ENCODE measurements at regions not wholly inside any gene's neighbourhood (a gene's known extent, or its start where the extent isn't known, plus 50 kb on each side); places are given as distances from the start of the nearest gene placed in this dataset.

- H3K18ac ChIP-seq (ENCODE audit: insufficient read length, low read depth, low read length): no peak overlapping the region
- H2AFZ ChIP-seq (ENCODE audit: low read length): no peak overlapping the region
- Mint-ChIP-seq H3K27me3 (ENCODE audit: low read depth) (no peaks in the 10 kb centered on the region), H3K27ac (no peak overlapping the region), H3K4me3 (no peak overlapping the region), H3K4me1 (no peaks in the 10 kb centered on the region), H3K36me3 (ENCODE audit: insufficient read depth in 1 of 3, low read depth in 3 of 3) (no peaks in the 10 kb centered on the region), H3K9me3 (peaks cover 5 to 10% of the 10 kb centered on the region in 2 experiments; a peak in 3 of 5 replicates)
- H4K8ac ChIP-seq (replicated peaks; ENCODE audit: insufficient read length, low read depth, low read length): no peak overlapping the region
- no peaks in the 10 kb centered on the region for H3K23me2 ChIP-seq (ENCODE audit: insufficient read length, low read depth, low read length, poor library complexity, severe bottlenecking)
- H3K79me1 ChIP-seq (ENCODE audit: insufficient read depth, low read depth, low read length, poor library complexity, severe bottlenecking): no peaks in the 10 kb centered on the region
- no peaks in the 10 kb centered on the region for H4K20me1 ChIP-seq (ENCODE audit: control insufficient read depth, insufficient read depth, insufficient read length)
- H3K23ac ChIP-seq (ENCODE audit: insufficient read length, low read depth, low read length): no peak overlapping the region
- H3K27ac ChIP-seq (ENCODE audit: insufficient read length, low read depth, low read length): no peak overlapping the region
- no peaks in the 10 kb centered on the region for H3K9me3 ChIP-seq (ENCODE audit: control insufficient read depth, low read depth, low read length)
- H2BK20ac ChIP-seq (ENCODE audit: low read depth, low read length, poor library complexity, severe bottlenecking): no peak overlapping the region
- H2BK12ac ChIP-seq (ENCODE audit: insufficient read length, low read depth, low read length): no peak overlapping the region
- no peak overlapping the region for H3K14ac ChIP-seq (ENCODE audit: insufficient read depth, low read length)
- H4K5ac ChIP-seq (ENCODE audit: insufficient read length, low read depth, low read length): no peak overlapping the region
- no peaks in the 10 kb centered on the region for H3K4me1 ChIP-seq (ENCODE audit: insufficient read depth, low read length)
- H2BK5ac ChIP-seq (ENCODE audit: insufficient read length, low read length): no peak overlapping the region
- H3T11ph ChIP-seq (ENCODE audit: low read length): no peak overlapping the region
- H3K4me2 ChIP-seq (ENCODE audit: insufficient read depth, insufficient read length, low read length): no peak overlapping the region
- WGBS (ENCODE audit: extremely low coverage, insufficient read length, low lambda C conversion rate): no CpG with 5 or more reads among the region's 1 CpG
- no peak overlapping the region for H3K56ac ChIP-seq (ENCODE audit: insufficient read length, low read depth, low read length)
- H3K4ac ChIP-seq (ENCODE audit: low read depth, low read length): no peak overlapping the region
- H4K91ac ChIP-seq (ENCODE audit: insufficient read length, low read depth, low read length): no peak overlapping the region
- no peak overlapping the region for H2BK120ac ChIP-seq (ENCODE audit: low read depth, low read length, poor library complexity, severe bottlenecking)
- no peaks in the 10 kb centered on the region for H3K27me3 ChIP-seq (ENCODE audit: insufficient read depth, low read length)
- DNase-seq: no peak
- no peak overlapping the region for H3K9ac ChIP-seq (ENCODE audit: extremely low read depth, insufficient read length, low read length)
- H3K79me2 ChIP-seq (ENCODE audit: insufficient read depth, low read length): no peaks in the 10 kb centered on the region
- TF ChIP-seq, protein P1, sequence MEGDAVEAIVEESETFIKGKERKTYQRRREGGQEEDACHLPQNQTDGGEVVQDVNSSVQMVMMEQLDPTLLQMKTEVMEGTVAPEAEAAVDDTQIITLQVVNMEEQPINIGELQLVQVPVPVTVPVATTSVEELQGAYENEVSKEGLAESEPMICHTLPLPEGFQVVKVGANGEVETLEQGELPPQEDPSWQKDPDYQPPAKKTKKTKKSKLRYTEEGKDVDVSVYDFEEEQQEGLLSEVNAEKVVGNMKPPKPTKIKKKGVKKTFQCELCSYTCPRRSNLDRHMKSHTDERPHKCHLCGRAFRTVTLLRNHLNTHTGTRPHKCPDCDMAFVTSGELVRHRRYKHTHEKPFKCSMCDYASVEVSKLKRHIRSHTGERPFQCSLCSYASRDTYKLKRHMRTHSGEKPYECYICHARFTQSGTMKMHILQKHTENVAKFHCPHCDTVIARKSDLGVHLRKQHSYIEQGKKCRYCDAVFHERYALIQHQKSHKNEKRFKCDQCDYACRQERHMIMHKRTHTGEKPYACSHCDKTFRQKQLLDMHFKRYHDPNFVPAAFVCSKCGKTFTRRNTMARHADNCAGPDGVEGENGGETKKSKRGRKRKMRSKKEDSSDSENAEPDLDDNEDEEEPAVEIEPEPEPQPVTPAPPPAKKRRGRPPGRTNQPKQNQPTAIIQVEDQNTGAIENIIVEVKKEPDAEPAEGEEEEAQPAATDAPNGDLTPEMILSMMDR (conservative IDR thresholded peaks at IDR 0.05): no peak
- no peak overlapping the region for H2BK15ac ChIP-seq (ENCODE audit: low read depth, low read length)
- no peak overlapping the region for H2AK5ac ChIP-seq (ENCODE audit: insufficient read length, low read length)
Observed at GRCh38 chr7:19872094-19872493, 98.7 kb upstream of the TMEM196 start.
